Fibroblast of pulmonary artery (primary cell): ENCODE measurements at regions not wholly inside any gene's neighbourhood (a gene's known extent, or its start where the extent isn't known, plus 50 kb on each side); places are given as distances from the start of the nearest gene placed in this dataset.

Experiments
- DNase-seq: peaks from one replicate; pipeline ENCODE4 v3.0.0-alpha.2; 2010; ENCODE audit warnings: low read depth
- H3K4me3 ChIP-seq: replicated peaks from 2 replicates; pipeline ENCODE4 v1.5.1; 2011; ENCODE audit warnings: low read depth, mild to moderate bottlenecking, control low read depth, low read length, moderate library complexity
- TF ChIP-seq, protein P1 (sequence below): IDR thresholded peaks from 2 replicates; pipeline ENCODE4 v1.5.1; 2011; ENCODE audit warnings: mild to moderate bottlenecking, control low read depth, low read length, inconsistent platforms; ENCODE audit errors: missing control alignments

DNA sequence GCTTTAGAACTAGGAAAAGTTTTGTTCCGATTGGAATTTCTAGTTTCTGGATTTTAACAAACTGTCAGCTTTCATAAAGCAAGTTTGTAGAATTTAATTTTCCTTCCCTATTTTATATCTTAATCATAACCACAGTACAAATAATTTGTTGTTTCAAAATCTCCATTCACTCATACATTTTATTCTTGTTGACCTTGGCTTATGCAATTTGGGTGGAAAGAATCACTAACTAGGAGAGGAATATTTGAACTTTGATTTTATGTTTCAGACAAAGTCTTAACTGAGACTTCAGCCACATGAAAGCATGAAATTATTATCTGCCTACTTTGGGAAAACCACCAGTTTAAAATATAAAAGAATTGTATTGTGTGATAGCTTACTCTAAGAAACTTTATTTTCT is 427.9 kb downstream of the SPRY1 start:
- no peak overlapping the region for H3K4me3 ChIP-seq
- TF ChIP-seq, protein P1, sequence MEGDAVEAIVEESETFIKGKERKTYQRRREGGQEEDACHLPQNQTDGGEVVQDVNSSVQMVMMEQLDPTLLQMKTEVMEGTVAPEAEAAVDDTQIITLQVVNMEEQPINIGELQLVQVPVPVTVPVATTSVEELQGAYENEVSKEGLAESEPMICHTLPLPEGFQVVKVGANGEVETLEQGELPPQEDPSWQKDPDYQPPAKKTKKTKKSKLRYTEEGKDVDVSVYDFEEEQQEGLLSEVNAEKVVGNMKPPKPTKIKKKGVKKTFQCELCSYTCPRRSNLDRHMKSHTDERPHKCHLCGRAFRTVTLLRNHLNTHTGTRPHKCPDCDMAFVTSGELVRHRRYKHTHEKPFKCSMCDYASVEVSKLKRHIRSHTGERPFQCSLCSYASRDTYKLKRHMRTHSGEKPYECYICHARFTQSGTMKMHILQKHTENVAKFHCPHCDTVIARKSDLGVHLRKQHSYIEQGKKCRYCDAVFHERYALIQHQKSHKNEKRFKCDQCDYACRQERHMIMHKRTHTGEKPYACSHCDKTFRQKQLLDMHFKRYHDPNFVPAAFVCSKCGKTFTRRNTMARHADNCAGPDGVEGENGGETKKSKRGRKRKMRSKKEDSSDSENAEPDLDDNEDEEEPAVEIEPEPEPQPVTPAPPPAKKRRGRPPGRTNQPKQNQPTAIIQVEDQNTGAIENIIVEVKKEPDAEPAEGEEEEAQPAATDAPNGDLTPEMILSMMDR, result no peak
- peak; percentile 42 for DNase-seq

DNA sequence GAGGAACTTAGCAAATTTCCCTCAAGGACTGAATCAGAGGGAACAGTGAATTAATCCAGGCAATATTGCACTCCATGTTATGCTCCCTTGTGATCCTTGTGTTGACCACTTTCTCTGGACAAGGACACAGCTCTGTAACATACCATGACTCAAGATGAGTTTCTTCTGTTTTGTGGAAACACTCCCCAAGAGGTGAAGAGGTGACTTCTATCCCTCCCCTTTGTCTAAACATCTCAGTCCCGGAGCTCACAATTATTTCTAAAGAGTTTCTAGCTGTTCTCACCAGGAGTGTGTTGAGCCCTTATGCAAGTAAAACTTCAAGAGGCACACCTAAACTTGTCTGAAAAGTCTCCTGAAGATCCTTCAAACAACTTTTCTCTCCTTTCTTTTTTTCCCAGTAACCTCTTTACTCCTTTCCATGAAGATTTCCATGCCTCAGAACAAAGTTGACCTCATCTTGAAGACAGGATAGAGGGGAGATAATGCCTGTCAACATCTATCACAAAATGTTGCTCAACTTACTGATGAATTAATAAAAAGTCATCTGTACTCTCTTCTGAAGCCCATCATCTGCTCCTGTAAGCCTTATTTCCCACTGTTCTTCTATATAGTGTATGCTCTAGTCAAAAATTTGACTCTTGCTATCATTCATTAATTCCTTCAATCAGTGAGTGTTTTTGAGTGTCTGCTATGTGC is 429.1 kb downstream of the SPRY1 start:
- DNase-seq, result peak; percentile 60
- TF ChIP-seq, protein P1, result no peak

DNA sequence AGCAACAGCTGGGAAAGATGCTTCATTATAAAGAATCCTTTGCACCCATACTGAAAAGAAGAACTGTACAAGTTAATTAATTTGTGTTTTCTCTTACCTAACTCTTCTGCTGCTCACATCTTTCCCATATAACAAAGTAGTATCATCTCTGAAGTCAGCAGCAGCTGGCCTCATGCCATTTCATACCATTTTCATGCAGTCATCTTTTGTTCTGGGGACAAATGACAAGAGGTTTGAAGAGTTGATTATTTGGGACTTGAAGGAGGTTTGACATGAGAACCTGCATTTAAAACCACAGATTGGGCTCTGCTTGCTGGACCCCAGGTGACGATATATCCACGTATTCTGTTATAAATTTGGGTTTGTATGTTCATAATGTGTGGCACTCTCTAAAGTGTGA is 430.3 kb downstream of the SPRY1 start:
- DNase-seq, result peak; percentile 87
- TF ChIP-seq, protein P1, result no peak
- no peak overlapping the region for H3K4me3 ChIP-seq

More for the DNA sequence above, 429.1 kb downstream of the SPRY1 start:
- H3K4me3 ChIP-seq, result no peak overlapping the region

DNA sequence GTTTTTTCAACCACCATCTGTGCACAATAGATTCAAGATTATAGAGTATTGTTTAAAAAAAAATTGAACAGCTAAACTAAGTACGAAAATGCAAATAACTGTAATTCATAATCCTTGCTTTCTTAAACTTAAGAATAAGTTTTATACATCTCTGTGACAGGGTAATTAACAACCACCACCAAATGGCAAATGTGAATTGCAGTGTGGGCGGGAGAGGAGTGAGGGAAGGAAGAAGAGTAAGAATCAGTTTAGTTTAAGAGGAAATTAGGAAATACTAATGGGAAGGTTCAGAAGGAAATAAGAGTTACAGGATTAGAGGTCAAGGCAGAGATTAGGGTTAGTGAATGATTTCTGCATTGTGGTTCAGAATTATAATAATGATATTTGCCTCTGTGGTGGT is 430.9 kb downstream of the SPRY1 start:
- H3K4me3 ChIP-seq, result no peak overlapping the region
- TF ChIP-seq, protein P1, result no peak
- DNase-seq, result no peak

DNA sequence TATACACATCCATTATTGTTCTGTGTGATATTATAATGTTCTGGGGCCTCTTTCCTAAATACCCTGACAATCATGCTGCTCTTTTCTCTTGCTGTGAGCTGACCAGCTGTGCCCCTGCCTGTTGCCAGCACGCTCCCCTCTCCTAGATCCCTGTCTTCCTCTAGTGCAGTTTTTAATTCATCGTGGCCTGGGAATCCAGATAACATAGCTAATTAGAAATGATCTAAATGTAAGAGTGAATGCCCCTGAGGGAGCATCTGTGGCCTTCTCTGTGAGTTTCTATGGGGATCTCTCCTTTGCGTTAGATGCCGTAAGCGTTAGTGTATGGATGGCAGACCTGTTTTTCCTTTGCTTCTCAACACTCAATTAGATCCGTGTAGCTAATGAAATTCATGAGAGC is 434.3 kb downstream of the SPRY1 start:
- no peak overlapping the region for H3K4me3 ChIP-seq
- DNase-seq, result no peak

DNA sequence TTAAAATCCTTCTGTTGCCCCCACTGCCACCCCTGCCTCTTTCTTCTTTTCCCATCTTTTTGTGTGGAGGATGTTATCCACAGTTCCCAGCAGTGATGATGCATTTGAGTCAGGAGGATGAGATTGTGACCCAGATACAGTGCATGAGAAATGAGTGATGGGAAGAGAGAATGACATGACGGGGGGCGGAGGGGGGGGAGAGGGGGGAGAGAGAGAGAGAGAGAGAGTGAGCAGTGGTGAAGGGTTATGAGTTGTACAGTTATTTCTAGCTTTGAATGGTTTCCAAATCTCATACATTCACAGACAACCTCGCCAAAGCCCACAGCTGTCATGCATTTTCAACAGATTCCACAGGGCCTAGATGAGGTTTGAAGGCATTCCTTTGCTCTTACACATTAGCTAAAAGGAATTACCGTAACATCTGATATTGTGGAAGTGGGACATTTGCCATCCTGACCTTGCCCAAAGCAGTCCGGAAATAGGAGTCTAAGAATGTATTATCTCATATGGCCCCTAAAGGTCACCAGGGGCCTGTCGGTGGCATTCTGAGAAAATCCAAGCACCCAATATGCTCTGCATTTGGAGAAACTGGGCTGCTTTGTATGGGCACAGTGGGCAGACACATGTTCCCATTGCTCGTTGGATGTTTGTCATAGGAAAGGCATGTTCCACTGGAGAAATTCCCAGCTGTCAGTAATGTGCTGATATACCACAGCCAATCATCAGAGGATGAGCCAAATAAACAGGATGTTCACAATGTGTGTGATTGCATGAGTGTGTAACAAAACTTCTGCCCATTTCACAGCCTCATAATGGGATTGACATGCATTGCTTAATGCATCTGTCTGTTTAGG is 435.8 kb downstream of the SPRY1 start:
- DNase-seq, result peak; percentile 100
- no peak overlapping the region for H3K4me3 ChIP-seq
- TF ChIP-seq, protein P1, result no peak

More for the DNA sequence above, 434.3 kb downstream of the SPRY1 start:
- TF ChIP-seq, protein P1, result no peak
